ENCODE measurements at regions not wholly inside any gene's neighbourhood (a gene's known extent, or its start where the extent isn't known, plus 50 kb on each side); places are given as distances from the start of the nearest gene placed in this dataset.
"Not testable (repeated sequence)": the region's sequence is repeated elsewhere in the genome, so short reads cannot be mapped to it uniquely, and the experiment has no call there.

DNA sequence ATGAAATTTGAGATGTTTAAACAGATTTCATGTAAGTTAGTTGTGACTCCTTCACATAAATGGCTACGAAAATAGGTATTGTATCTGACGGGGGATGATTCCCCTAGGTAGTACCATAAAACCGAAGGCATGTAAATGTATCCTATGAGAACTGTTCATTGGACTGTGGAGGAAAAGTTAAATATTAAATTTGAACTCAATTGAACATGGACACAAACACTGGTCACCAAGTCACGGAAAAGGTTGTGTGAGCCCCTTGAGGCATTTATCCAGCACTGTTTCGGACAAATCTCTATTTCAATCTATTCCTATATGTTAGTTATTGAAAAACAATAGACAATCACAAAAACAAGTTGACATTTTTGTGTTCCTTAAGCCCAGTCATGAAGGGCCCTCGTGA is 1014.3 kb upstream of the NOVA1 start:
- no peak for DNase-seq (ENCODE audit: low read depth)

DNA sequence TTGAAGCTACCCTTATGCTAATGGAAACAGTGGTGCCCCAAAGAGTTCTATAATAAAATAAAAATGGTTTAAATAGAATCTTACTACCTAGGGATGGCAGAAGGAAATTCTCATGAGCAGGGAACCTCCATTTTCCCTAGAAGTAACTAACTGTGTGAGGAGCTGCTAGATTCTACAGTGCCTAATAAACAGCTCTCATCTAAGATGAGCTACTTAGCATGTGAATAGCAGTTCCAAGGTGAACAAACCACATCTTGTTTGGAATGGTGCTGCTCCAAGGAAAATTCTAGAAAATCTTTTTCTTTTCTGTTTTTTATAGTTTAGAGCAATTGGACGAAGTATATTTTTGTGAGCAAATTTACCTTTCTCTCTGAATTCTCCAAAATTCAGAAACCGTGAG is 1015.3 kb upstream of the NOVA1 start:
- no peak for DNase-seq (ENCODE audit: low read depth)

DNA sequence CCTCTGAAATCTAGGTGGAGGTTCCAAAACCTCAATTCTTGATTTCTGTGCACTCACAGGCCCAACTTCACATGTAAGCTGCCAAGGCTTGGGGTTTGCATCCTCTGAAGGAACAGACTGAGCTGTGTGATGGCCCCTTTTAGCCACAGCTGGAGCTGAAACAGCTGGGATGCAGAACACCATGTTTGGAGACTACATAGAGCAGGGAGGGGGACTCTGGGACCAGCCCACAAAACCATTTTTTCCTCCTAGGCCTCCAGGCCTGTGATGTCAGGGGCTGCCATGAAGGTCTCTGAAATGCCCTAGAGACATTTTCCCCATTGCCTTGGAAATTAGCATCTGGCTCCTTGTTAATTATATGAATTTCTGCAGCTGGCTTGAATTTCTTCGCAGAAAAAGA is 1025.9 kb upstream of the NOVA1 start:
- DNase-seq (ENCODE audit: low read depth): no peak

DNA sequence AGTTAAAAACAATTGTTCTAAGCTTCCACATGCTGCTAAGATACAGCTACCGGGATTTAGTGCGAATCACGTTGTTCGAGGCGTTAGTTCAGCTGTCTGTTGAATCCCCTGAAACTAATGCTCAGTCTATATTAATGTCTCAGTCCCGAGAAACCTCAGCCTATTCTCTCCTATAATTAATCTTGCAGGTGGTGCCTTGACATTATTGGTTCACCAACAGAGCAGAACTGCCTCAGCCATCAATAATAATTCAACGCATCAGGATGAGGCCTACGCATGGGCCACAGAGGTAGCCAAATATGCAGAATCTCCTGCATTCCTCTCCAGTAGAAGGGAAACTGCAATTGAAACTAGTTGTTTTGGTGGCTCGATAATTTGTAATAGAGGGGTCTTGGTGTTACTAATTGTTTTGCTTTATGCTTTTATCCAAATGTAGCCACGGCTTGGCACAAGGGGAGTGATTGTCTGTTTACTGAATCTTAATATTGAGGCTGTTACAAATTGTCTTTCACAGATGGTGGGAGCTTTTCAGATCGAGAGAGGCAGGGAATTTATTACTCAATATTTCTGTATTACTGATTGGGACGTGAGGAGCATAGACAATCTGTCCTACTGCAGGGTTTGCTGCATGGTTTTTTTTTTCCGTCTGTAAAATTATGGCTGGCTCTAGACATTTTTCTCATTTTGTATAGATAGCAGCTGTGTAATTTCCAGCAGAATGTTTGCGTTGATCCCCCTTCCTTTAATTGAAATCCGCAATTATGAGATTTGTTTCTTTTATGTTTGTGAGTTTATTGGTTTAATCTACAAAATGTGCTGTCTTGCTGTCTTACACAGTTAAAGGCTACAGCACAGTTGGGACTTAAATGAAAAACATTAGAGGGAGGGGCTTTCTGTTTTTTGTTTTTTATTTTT is 1036.5 kb upstream of the NOVA1 start:
- DNase-seq (ENCODE audit: low read depth): no peak

DNA sequence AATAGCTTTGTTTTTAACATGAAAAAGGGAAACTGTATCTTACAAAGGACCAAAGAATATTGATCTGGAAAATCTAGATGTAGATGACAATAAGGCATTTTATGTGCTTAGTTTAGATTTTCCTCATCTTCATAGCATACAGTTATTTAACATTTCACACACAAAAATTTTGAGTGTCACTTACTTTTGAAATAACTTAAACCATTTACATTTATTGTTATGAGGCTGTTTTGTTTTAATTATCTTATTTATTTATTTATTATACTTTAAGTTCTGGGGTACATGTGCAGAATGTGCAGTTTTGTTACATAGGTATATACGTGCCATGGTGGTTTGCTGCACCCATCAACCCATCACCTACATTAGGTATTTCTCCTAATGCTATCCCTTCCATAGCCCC is 1042.9 kb upstream of the NOVA1 start:
- DNase-seq (ENCODE audit: low read depth): not testable (repeated sequence)

DNA sequence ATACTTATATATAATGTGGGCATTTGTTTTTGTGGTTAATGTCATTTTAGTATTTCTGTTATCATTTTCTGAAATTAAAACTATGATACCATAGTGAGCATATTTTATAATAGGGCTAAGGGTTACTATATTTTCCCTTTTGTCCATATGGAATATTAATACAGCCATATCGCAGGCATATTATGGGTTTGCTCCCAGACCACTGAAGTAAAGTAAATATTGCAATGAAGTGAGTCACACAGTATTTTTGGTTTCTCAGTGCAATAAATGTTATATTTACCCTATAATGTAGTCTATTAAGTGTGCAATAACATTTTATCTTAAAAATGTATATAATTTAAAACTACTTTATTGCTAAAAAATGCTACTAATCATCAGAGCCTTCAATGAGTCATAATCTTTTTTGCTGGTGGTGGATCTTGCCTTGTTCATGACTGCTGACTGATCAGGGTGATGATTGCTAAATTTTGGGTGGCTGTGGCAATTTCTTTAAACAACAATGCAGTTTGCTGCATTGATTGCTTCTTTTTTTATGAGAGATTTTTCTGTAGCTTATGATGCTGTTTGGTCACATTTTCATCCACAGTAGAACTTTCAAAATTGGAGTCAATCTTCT is 1044.5 kb upstream of the NOVA1 start:
- no peak for DNase-seq (ENCODE audit: low read depth)

DNA sequence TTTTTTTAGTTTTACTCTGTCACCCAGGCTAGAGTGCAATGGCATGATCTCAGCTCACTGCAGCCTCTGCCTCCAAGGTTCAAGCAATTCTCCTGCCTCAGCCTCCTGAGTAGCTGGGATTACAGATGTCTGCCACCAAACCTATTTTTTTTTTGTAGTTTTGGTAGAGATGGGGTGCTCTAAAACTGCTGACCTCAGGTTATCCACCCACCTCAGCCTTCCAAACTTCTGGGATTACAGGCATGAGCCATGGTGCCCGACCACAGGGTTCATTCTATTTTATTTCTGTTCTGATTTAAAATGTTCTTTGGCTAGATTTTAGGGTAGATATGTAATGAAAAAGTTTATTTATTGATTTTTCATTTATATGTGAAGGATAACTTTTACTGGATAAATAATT is 1062.8 kb upstream of the NOVA1 start:
- no peak for DNase-seq (ENCODE audit: low read depth)

DNA sequence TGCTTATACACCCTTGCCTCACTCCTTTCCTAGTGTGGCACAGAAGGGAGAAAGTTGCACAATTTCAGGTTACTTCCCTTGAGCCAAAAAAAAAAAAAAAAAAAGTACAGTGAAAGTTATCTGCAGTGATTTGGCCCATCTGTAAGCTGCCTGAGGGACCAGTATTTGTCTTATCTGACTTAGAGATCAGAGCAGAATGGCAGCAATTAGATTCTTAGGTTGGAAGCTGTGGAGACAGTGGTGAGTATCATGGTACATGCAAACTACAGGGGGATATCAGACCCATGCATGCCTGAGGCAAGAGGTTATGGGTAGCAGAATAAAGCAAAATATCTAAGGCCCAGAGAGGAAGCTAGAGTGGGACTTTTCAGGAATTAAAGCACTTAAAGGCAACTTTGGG is 1070.7 kb upstream of the NOVA1 start:
- no peak for DNase-seq (ENCODE audit: low read depth)

DNA sequence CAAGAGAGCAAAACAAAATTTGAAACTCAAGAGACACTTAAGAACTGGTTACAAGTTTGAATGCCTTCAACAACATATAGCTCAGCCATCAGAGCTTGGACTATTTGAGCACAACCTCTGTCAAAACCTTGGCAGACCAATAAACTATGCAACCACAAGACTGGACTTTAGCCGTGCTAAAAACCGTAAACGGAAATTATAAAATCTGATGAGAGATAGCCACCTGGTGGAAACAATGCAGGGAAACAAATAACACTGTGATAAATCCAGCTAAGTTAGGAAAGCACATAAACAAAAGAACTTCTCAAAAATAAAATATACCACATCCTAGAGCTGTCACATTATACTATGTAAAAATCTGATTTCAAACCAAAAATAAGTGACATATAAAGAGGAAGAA is 1074.2 kb upstream of the NOVA1 start:
- no peak for DNase-seq (ENCODE audit: low read depth)

DNA sequence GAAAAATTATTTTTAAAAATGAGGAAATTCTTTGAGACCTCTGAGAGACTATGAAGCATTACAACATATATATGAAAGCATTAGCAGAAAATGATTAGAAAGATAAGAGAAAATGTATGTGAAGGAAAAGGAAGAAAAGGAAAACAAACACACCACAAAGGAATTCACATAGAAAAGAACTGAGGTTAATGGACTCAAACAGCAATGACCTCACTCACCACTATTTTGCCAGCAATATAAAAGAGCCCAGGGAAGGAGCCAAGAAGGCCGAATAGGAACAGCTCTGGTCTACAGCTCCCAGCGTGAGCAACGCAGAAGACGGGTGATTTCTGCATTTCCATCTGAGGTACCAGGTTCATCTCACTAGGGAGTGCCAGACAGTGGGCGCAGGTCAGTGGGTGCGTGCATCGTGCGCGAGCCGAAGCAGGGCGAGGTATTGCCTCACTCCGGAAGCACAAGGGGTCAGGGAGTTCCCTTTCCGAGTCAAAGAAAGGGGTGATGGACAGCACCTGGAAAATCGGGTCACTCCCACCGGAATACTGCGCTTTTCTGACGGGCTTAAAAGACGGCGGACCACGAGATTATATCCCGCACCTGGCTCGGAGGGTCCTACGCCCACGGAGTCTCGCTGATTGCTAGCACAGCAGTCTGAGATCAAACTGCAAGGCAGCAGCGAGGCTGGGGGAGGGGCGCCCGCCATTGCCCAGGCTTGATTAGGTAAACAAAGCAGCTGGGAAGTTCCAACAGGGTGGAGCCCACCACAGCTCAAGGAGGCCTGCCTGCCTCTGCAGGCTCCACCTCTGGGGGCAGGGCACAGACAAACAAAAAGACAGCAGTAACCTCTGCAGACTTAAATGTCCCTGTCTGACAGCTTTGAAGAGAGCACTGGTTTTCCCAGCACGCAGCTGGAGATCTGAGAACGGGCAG is 1075.2 kb upstream of the NOVA1 start:
- DNase-seq (ENCODE audit: low read depth): not testable (repeated sequence)

DNA sequence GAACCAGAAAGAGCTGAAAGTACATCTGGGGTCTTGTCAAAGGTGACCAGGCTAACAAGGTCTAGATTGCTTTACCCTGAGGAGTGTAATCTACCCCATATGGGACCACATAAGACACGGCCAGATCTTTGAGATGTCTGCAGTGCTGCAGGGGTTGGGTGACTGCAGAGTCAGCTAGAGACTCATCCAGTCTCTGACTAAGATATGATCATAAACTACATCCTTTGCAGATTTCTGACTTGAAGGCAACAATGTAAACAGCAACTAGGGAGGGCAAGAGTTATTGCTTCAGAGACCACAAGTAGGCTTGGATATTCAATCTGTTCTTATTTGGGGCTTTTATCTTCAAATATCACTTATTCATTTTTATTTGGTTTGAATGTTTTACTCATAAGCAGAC is 1080.5 kb upstream of the FOXG1 start:
- no peak for DNase-seq (ENCODE audit: low read depth)

DNA sequence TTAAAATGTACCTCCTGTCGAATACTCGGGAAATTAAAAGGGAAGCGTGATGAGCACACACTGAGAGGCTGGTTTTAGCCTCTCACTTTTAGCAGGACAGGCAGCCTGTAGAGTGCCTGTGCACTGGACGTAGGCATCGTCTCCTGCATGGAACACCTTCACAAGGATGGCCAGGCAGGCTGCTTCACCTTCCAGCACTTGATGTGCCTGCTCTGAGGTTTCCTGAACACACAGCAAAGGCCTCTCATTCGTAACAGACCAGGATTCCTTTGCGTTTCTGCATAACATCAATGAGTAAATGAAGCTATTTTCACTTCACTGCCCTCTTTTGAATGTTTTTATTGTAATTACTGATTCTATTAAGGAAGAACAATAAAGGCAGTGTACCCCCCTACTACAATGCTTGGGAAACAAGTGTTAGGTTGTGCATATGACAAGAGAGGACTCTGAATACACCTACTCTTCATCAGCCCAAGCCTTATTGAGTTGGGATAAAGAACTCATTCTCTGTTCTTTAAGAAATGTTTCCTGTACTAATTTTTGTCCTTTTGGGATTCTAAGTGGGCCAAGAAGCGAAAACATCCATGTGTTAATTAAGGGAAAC is 1077.6 kb upstream of the FOXG1 start:
- DNase-seq (ENCODE audit: low read depth): no peak

DNA sequence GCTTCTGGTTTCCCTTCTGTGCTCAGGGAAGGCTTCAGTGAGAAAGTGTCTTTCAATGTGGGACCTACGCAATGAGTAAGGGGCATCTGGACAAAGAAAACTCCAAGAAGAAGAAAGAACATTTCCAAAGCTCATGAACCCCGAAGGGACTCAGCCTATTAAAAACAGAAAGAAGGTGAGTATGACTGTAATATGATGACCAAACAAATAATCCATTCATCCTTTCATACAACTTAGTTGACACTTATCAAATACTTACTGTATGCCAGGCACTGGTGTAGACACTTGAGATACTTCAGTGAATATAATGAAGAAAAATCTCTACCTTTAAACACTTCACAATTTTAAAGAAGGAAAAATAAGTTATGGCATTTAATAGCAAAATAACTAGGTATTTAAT is 1054.2 kb upstream of the FOXG1 start:
- DNase-seq (ENCODE audit: low read depth): no peak

DNA sequence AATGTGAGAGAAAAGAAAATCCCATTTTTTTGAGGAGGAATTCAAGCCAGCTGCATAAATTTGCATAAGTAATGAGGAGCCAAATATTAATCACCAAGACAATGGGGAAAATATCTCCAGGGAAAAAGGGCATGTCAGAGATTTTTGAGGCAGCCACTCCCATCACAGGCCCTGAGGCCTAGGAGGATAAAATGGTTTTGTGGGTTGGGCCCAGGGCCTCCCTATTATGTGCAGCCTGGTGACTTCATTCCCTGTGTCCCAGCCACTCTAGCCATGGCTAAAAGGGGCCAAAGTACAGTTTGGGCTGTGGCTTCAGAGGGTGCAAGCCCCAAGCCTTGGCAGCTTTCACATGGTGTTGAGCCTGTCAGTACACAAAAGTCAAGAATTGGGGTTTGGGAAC is 1051.0 kb upstream of the FOXG1 start:
- DNase-seq (ENCODE audit: low read depth): no peak

DNA sequence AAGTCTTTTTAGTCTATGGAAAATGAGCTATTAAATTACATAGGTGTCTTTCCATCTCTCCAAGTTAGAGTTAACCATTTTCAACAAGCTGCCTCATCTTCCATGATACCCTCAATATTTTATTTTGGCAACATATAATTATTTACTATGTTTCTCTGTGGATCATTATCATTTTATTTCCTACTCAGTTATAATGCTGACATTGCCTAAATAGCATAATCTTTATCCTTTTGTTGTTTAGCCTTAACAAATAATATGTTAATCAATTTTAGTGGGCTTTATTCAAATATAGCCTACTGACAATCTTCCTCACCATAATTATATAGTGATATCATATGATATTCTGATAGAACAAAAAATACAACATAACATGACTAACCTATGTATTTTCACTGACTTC is 1044.8 kb upstream of the FOXG1 start:
- DNase-seq (ENCODE audit: low read depth): no peak

DNA sequence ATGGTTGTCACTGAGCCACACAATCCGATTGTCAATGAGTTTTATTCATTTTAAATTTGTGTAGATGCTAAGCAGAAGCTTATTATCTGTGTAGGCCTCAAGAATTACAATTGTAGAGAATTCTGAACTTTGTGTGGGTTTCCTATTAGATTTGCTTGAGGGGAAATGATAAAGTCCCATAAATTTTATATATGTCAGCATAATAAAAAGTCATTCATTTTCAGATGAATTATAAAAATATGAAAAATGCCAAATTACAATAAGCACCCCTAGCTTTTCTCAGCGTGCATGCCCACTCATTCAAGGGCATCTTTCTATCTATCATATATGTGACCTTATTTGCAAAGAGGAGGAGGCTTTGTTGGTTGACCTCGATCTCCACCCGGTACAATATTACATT is 1041.1 kb upstream of the FOXG1 start:
- no peak for DNase-seq (ENCODE audit: low read depth)

DNA sequence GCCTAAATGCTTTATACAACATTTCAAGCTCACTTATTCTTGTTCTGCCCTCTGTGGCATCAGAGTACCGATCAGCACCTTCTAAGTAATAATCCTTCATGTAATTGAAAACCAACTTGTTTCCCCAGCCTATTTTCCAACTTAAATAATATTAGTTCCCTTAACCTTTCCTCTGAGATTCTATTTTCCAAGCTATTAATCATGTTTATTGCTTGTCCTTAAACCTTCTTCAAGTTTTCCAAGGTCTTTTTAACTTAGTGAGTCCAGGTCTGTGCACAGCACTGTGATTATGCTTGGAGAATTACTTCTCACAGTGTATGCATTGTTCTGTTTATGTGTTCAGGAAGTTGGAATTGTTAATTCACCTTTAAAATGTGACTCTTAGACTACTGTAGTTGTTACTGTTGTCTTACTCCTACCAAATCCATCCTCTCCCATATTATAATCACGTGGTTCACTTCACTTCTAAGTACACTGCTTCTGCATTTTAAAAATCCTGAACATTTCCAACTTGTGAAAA is 1039.3 kb upstream of the FOXG1 start:
- DNase-seq (ENCODE audit: low read depth): no peak

DNA sequence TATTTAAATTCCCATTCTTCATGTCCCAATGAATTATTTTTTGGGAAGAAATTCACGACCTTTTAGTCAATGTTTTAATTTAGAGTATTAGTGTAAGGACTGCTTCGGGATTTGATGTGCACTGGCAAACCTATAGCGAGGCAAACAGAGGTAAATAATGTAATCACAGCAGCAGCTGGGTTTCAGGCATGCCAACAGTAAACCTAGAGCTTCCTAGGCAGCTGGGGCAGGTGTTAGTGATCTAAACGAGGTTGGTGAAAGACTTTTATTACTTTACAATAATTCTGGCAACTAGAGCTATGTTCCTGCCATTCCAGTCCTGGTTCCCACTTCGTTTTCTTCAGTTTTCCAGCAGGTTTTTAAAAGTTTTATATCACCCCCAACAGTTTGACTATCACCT is 1036.4 kb upstream of the FOXG1 start:
- no peak for DNase-seq (ENCODE audit: low read depth)

DNA sequence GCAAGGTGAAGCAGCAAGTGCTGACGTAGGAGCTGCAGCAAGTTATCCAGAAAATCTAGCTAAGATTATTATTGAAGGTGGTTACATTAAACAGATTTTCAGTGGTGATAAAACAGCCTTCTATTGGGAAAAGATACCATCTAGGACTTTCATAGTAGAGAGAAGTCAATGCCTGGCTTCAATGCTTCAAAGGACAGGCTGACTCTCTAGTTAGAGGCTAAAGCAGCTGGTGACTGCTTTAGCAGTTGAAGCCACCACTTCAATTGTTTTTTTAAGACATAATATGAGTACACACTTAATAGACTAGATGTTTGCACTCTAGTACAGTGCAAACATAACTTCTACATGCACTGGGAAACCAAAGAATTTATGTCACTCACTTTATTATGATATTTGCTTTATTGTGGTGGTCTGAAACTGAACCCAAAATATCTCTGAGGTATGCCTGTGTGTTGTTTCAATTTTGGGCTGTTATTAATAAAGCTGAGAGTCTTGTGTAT is 1026.9 kb upstream of the FOXG1 start:
- DNase-seq (ENCODE audit: low read depth): no peak

DNA sequence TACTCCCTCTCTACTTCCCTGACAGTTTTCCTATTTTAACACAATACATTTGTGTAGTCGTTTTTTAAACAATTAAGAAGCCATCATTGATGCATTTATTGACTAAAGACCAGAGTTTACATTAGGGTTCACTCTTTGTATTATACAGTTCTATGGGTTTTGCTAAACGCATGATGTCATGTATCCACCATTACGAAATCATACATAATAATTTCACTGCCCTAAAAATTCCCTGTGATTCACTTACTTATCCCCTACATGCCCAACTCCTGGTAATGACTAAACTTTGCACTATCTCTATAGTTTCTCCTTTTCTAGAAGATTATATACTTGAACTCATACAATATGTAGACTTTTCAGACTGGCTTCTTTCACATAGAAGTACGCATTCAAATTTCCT is 1016.5 kb upstream of the FOXG1 start:
- DNase-seq (ENCODE audit: low read depth): no peak

DNA sequence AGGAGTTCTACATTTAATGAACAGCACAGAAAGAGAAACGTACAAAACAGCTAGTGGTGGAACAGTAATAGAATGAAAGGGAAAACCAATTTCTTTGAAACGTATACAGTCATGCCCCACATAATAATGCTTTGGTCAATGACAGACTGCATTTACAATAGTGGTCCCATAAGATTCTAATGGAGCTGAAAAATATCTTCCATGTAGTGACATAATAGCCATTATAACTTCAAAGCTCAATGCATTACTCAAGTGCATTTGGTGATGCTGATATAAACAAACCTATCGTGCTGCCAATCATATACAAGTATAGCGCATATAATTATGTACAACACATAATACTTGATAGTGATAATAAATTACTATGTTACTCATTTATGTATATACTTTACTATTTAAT is 1008.9 kb upstream of the FOXG1 start:
- not testable (repeated sequence) for DNase-seq (ENCODE audit: low read depth)

DNA sequence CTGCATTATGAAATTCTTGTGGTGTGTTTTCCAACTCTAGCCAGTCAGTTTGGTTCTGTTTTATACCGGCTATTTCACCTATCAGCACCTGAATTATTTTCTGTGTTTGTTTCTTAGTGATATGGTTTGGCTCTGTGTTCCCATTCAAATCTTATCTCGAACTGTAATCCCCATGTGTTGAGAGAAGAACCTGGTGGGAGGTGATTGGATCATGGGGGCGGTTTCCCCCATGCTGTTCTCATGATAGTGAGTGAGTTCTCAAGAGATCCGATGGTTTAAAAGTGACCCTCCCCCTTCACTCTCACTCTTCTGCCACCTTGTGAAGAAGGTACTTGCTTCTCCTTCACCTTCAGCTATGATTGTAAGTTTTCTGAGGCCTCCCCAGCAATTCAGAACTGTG is 1006.2 kb upstream of the FOXG1 start:
- not testable (repeated sequence) for DNase-seq (ENCODE audit: low read depth)
